Stimulated activated CD8-positive, alpha-beta memory T cell treated with anti-CD3 and anti-CD28 coated beads, Interleukin-15, amount 100 ng/mL, for 1 hour (primary cell): ENCODE measurements at regions not wholly inside any gene's neighbourhood (a gene's known extent, or its start where the extent isn't known, plus 50 kb on each side); places are given as distances from the start of the nearest gene placed in this dataset.

Experiments
- DNase-seq: peaks from one replicate; pipeline ENCODE4 v3.0.0-alpha.2; 2020; ENCODE audit warnings: low read depth

GRCh38 chr20:4600308-4601014 is 85.8 kb upstream of the PRNP start:
- no peak for DNase-seq

- no peak for DNase-seq
Measured at GRCh38 chr20:4597215-4597614, 89.0 kb upstream of the PRNP start.

- no peak for DNase-seq
Measured at GRCh38 chr20:4593149-4593525, 93.1 kb upstream of the PRNP start.

GRCh38 chr20:4592316-4593148 is 93.7 kb upstream of the PRNP start:
- no peak for DNase-seq

GRCh38 chr20:4591975-4592315 is 94.3 kb upstream of the PRNP start:
- no peak for DNase-seq

GRCh38 chr20:4585758-4586157 is 100.5 kb upstream of the PRNP start:
- DNase-seq: no peak

GRCh38 chr20:4585104-4585753 is 101.0 kb upstream of the PRNP start:
- DNase-seq: no peak

GRCh38 chr20:4584510-4584909 is 101.7 kb upstream of the PRNP start:
- DNase-seq: no peak

- no peak for DNase-seq
Measured at GRCh38 chr20:4581838-4582237, 104.4 kb upstream of the PRNP start.

GRCh38 chr20:4578375-4578774 is 107.9 kb upstream of the PRNP start:
- DNase-seq: no peak

GRCh38 chr20:4574356-4574690 is 111.9 kb upstream of the PRNP start:
- DNase-seq: no peak

- no peak for DNase-seq
Measured at GRCh38 chr20:4573564-4574355, 112.5 kb upstream of the PRNP start.

GRCh38 chr20:4571759-4572531 is 114.3 kb upstream of the PRNP start:
- DNase-seq: no peak

GRCh38 chr20:4569865-4570264 is 116.4 kb upstream of the PRNP start:
- DNase-seq: no peak

GRCh38 chr20:4569092-4569491 is 117.2 kb upstream of the PRNP start:
- DNase-seq: no peak

GRCh38 chr20:4568361-4568959 is 117.8 kb upstream of the PRNP start:
- DNase-seq: no peak

- no peak for DNase-seq
Measured at GRCh38 chr20:4567170-4567569, 119.1 kb upstream of the PRNP start.

GRCh38 chr20:4563534-4563933 is 122.7 kb upstream of the PRNP start:
- DNase-seq: no peak

- no peak for DNase-seq
Measured at GRCh38 chr20:4563031-4563430, 123.2 kb upstream of the PRNP start.

GRCh38 chr20:4560667-4561066 is 125.6 kb upstream of the PRNP start:
- no peak for DNase-seq

GRCh38 chr20:4559906-4560305 is 126.3 kb upstream of the PRNP start:
- no peak for DNase-seq
